HG02610 (cell line): ENCODE measurements at regions not wholly inside any gene's neighbourhood (a gene's known extent, or its start where the extent isn't known, plus 50 kb on each side); places are given as distances from the start of the nearest gene placed in this dataset.
"Not testable (repeated sequence)": the region's sequence is repeated elsewhere in the genome, so short reads cannot be mapped to it uniquely, and the experiment has no call there.

Experiments
- ATAC-seq: cut with Tn5 transposase; IDR thresholded peaks from one replicate; pipeline ENCODE4 v1.9.1; 2021; ENCODE audit warnings: mild to moderate bottlenecking, moderate library complexity; ENCODE audit not compliant: unreplicated experiment

DNA sequence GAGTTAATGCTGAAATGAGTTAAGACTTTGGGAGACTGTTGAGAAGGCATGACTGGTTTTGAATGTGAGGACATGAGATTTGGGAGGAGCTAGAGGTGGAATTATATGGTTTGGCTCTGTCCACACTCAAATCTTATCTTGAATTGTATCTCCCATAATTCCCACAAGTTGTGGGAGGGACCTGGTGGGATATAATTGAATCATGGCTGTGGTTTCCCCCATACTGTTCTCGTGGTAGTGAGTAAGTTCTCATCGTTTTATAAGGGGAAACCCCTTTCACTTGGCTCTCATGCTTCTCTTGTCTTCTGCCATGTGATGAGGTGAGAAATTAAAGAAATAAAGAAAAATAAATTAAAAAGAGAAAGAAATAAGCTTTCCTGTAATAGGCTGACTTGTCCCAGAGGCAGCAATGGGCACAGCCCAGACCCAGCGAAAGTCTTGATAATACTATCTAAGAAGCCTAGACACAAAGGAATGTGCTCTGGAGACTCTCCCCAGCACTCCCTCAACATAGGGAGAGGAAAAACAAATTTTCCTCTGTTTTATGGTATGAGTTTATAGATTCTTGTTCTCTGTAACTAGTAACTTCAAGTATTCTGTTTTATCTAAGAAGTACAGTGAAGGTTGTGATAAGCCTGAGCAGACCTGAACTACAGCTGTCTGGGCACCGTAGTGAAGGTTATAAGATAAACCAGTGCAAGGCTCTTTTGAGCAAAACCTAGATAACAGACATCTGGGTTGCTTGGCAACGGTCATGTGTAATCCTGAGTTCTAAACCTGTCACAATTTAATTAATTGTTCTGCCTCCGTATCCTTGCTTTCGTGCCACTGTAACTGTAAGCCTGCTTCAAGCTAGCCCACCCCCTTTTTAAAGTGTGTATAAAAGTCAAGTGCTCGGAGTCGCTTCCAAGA, 88.9 kb upstream of the ECI2 start:
- ATAC-seq, result no peak

DNA sequence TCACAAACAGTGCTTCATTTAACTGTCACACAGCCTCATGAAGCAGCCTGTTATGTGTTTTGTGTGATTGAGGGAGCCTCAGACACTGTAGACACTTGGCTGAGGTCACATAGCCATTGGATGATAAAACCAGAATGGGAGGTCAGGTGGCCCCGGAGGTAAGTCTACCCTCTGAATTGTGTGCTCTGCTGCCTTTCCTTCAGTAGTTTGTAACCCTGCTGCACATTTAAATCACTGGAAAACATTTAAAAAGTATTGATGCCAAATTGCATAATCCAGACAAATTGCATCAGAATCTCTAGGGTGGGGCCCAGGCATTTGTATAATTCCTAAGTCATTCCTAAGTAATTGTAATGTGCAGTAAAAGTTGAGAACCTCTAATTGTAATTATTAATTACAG, 85.2 kb upstream of the ECI2 start:
- no peak for ATAC-seq

GRCh38 chr6:4218619-4219317, 83.4 kb upstream of the ECI2 start:
- ATAC-seq, result not testable (repeated sequence)

- no peak for ATAC-seq
Measured at GRCh38 chr6:4212588-4212987, 77.2 kb upstream of the ECI2 start.

DNA sequence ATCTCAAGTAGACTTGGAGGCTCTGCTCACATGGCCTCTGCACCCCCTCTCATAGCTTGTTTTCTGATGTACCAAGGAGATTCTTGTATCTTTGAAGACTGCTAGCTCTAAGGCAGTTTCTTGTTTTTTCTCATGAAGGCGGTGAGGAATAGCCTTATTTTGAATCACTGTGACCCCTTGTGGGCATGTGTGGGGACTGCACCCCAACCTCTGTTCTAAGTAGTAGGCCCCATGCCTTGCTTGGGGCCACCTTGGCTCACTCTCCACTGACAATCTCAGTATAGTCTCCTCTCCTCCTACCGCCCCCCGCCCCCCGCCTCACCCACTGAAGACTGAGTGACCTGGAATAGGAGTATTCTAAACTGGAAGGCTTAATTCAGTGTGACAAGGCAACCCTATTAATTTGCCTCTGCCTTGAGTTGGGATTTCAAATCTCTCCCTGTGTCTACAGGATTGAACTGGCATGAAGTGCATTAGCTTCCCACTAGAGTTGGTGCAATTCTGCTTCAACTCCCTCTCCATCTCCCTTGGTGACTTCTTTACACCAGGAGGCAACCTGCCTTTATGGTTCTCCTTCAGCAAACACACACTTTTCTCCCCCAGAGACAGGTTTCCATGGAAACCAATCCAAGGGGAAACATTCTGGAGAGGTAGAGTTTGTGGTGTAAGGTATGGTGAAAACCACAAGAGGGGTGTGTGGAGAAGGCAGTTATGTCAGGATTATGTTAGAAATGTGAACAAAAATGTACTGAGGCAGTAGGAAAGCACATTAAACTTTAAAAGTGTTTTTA, 75.4 kb upstream of the ECI2 start:
- peak; percentile 40 for ATAC-seq

DNA sequence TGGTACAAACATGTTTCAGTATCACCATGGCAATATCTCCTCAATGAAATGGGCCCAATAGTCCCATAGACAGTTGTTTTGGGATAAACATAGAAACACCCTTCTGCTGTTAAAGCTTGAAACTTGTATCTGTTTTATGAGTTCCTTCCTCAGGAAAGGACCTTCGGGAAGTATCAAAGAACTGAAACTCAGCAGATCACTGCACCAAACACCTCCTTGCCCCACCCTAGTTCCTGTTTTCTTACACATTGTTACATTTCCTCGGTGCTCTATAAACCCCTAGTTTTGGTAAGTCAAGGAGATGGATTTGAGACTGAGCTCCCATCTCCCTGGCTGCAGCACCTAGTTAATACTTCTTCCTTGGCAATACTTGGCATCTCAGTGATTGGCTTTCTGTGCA, 73.8 kb upstream of the ECI2 start:
- ATAC-seq, result no peak

GRCh38 chr6:4208158-4208557, 72.8 kb upstream of the ECI2 start:
- no peak for ATAC-seq

DNA sequence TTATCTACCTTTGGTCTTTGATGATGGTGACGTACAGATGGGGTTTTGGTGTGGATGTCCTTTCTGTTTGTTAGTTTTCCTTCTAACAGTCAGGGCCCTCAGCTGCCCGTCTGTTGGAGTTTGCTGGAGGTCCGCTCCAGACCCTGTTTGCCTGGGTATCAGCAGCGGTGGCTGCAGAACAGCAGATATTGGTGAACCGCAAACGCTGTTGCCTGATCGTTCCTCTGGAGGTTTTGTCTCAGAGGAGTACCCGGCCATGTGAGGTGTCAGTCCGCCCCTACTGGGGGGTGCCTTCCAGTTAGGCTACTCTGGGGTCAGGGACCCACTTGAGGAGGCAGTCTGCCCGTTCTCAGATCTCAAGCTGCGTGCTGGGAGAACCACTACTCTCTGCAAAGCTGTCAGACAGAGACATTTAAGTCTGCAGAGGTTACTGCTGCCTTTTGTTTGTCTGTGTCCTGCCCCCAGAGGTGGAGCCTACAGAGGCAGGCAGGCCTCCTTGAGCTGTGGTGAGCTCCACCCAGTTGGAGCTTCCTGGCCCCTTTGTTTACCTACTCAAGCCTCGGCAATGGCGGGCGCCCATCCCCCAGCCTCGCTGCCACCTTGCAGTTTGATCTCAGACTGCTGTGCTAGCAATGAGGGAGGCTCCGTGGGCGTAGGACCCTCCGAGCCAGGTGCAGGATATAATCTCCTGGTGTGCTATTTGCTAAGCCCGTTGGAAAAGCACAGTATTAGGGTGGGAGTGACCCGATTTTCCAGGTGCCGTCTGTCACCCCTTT, 68.5 kb upstream of the ECI2 start:
- ATAC-seq, result not testable (repeated sequence)

- no peak for ATAC-seq
Measured at GRCh38 chr6:4192627-4193026, 57.3 kb upstream of the ECI2 start.

DNA sequence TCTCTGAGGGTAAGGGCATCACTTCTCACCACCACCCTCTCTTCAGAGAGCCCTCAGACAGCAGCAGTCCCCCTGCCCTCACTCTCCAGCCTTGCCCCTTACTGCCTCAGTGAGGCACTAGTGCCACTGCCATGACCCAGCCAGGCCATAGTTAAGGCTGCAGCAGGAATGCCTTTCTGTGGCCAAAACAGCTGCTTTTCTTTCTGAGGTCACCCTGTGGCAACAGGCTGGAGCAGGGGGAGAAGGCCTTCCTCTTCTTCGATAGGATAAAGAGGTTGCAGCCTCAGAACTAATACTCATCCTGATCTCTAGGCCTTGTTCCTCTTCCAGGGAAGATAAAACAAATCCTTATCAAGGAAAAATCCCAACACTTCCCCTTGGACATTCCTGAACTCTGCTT, 56.8 kb upstream of the ECI2 start:
- no peak for ATAC-seq

GRCh38 chr6:4191271-4191721, 55.9 kb upstream of the ECI2 start:
- no peak for ATAC-seq

DNA sequence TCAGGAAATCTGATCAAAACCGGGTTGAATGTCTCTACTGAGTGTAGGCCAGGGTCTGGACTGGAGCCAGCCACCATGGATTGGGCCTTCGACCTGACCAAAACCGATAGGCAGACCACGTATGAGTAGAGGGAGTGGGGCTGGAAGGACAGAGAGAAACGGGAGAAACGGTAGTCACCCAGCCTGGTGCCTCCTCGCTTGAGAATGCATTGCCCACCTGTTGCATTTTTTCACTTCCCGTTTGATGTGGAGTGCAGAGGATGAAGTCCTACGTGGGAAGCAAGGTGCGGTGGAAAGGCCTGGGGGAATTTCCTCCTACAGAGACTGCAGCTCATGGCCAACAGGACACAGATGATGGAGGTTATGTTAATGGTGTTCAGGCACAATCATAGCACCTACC, 53.9 kb upstream of the ECI2 start:
- no peak for ATAC-seq

DNA sequence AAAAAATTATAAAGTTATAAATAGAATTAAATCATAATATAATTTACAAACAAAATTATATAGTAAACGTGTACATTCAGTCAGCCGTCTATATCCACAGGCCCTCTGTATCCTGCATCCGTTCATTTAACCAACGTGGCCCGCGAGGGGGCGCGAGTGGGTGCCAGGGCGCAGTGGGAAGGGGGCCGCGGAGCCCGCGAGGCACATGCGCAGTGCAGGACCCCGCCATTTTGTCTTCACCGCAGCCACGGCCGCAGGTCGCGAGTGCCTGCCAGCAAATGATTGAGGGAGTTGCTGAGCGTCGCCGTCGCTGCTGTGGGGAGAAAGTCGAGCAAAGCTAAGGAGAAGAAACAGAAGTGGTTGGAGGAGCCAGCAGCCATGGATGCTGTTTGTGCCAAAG, 53.4 kb upstream of the ECI2 start:
- no peak for ATAC-seq

- ATAC-seq, result no peak
Measured at GRCh38 chr6:4187480-4187879, 52.1 kb upstream of the ECI2 start.

GRCh38 chr6:4186385-4186784, 51.0 kb upstream of the ECI2 start:
- no peak for ATAC-seq

GRCh38 chr6:4185846-4186245, 50.5 kb upstream of the ECI2 start:
- ATAC-seq, result no peak

- ATAC-seq, result no peak
Measured at GRCh38 chr6:4185419-4185818, 50.0 kb upstream of the ECI2 start.
